Lower leg skin (tissue), 3 donors: ENCODE measurements at regions not wholly inside any gene's neighbourhood (a gene's known extent, or its start where the extent isn't known, plus 50 kb on each side); places are given as distances from the start of the nearest gene placed in this dataset.

Experiments used
- POLR2A ChIP-seq, 2 donors: fragments of 450-650 bp; IDR thresholded peaks; one replicate each; pipeline ENCODE4 v1.6.1; 2016 to 2017; ENCODE audit warnings: antibody characterized with exemption in 2 of 2, mild to moderate bottlenecking in 1 of 2, moderate library complexity in 1 of 2
- TF ChIP-seq, protein P1 (sequence below), 3 donors: fragments of 450-650 bp; IDR thresholded peaks; one replicate each; pipeline ENCODE4 v1.5.1; 2016; ENCODE audit warnings: antibody characterized with exemption in 3 of 3, mild to moderate bottlenecking in 3 of 3, moderate library complexity in 2 of 3

DNA sequence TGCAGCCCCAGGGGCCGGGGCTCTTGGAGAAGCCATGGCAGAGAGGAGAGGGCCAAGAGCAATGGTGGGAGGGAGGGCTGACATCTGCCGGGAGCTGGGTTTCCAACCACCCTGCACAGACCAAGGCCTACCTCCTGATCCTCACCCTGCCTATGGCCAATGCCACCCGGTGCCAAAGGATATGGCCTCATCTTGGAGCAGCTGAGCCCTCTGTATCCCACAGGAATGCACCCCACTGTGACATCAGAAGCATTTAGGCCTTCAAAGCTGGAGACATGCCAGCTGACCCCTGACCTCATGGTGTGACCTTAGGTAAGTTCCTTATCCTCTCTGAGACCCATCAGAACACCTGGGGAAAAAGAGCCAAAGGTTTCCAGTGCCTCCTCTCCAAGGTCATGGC lies 113.6 kb upstream of the ZMIZ1 start:
- TF ChIP-seq, protein P1, sequence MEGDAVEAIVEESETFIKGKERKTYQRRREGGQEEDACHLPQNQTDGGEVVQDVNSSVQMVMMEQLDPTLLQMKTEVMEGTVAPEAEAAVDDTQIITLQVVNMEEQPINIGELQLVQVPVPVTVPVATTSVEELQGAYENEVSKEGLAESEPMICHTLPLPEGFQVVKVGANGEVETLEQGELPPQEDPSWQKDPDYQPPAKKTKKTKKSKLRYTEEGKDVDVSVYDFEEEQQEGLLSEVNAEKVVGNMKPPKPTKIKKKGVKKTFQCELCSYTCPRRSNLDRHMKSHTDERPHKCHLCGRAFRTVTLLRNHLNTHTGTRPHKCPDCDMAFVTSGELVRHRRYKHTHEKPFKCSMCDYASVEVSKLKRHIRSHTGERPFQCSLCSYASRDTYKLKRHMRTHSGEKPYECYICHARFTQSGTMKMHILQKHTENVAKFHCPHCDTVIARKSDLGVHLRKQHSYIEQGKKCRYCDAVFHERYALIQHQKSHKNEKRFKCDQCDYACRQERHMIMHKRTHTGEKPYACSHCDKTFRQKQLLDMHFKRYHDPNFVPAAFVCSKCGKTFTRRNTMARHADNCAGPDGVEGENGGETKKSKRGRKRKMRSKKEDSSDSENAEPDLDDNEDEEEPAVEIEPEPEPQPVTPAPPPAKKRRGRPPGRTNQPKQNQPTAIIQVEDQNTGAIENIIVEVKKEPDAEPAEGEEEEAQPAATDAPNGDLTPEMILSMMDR (IDR thresholded peaks at IDR 0.05) = no peak
- no peak for TF ChIP-seq POLR2A (IDR thresholded peaks at IDR 0.05)
